IMR-90 (cell line): ENCODE measurements at regions not wholly inside any gene's neighbourhood (a gene's known extent, or its start where the extent isn't known, plus 50 kb on each side); places are given as distances from the start of the nearest gene placed in this dataset.

ENCODE experiments used
- ATAC-seq: fragments of 200-7000 bp; cut with Tn5 transposase; 2 replicates; pipeline ENCODE4 v1.9.1; 2020; ENCODE audit warnings: low read depth, mild to moderate bottlenecking, moderate library complexity
- BruUV-seq: library from RNA; stranded (reverse); fragments of 400-500 nt; replicated peaks from 2 replicates; lab custom pipeline; 2021; lab: Mats Ljungman, UMichigan
- CTCF ChIA-PET: fragments of 300-600 bp; formaldehyde crosslinking; extraction: SDS; loops from one replicate; lab custom pipeline; 2021; ENCODE audit warnings: antibody characterized with exemption; lab: Yijun Ruan, JAX
- POLR2A ChIA-PET: fragments of 300-600 bp; sonication (Branson Sonifier 250); formaldehyde crosslinking; loops from one replicate; lab custom pipeline; 2022; ENCODE audit warnings: antibody characterized with exemption; ENCODE audit not compliant: unreplicated experiment; lab: Charles Lee
- DNase-seq: peaks from one replicate; pipeline ENCODE4 v3.0.0; 2013
- H2AFZ ChIP-seq: replicated peaks from 2 replicates; pipeline ENCODE3; 2013; ENCODE audit warnings: low read length, mild to moderate bottlenecking; ENCODE audit not compliant: poor library complexity
- H2AK5ac ChIP-seq: 2 replicates; pipeline ENCODE4 v1.6.1; 2013; ENCODE audit warnings: low read depth, low read length, inconsistent platforms
- H2AK9ac ChIP-seq: replicated peaks from 2 replicates; pipeline ENCODE3; 2013; ENCODE audit warnings: mild to moderate bottlenecking, low read depth, low read length, moderate library complexity; ENCODE audit not compliant: poor library complexity
- H2BK120ac ChIP-seq: 2 replicates; pipeline ENCODE4 v1.6.1; 2013; ENCODE audit warnings: low read depth, low read length, inconsistent platforms
- H2BK15ac ChIP-seq: 3 replicates; pipeline ENCODE4 v1.6.1; 2013; ENCODE audit warnings: low read depth, low read length, inconsistent platforms
- H2BK20ac ChIP-seq: 2 replicates; pipeline ENCODE4 v1.6.1; 2013; ENCODE audit warnings: low read depth, mild to moderate bottlenecking, inconsistent platforms, low read length, moderate library complexity
- H2BK5ac ChIP-seq: 2 replicates; pipeline ENCODE4 v1.6.1; 2013; ENCODE audit warnings: mild to moderate bottlenecking, low read depth, low read length, inconsistent platforms; ENCODE audit not compliant: poor library complexity, severe bottlenecking
- H3K14ac ChIP-seq: replicated peaks from 2 replicates; pipeline ENCODE4 v1.6.1; 2013; ENCODE audit warnings: low read depth, low read length, inconsistent platforms
- H3K18ac ChIP-seq: 2 replicates; pipeline ENCODE4 v1.6.1; 2013; ENCODE audit warnings: low read depth, low read length, control low read depth
- H3K23ac ChIP-seq: 2 replicates; pipeline ENCODE4 v1.6.1; 2013; ENCODE audit warnings: low read depth, low read length, inconsistent platforms
- H3K27ac ChIP-seq: 2 replicates; pipeline ENCODE4 v1.5.1; 2013; ENCODE audit warnings: mild to moderate bottlenecking, control low read depth, low read length; ENCODE audit not compliant: insufficient read depth
- H3K27me3 ChIP-seq: 2 replicates; pipeline ENCODE4 v1.6.1; 2013; ENCODE audit warnings: low read length; ENCODE audit not compliant: control insufficient read depth, insufficient read depth
- H3K36me3 ChIP-seq: 2 replicates; pipeline ENCODE4 v1.6.1; 2013; ENCODE audit warnings: low read length, mixed read lengths; ENCODE audit not compliant: control insufficient read depth, insufficient read depth
- H3K4ac ChIP-seq: 2 replicates; pipeline ENCODE4 v1.6.1; 2013; ENCODE audit warnings: low read depth, low read length, inconsistent platforms
- H3K4me1 ChIP-seq: 2 replicates; pipeline ENCODE4 v1.6.1; 2013; ENCODE audit warnings: low read length, mixed read lengths; ENCODE audit not compliant: control insufficient read depth, insufficient read depth
- H3K4me2 ChIP-seq: 2 replicates; pipeline ENCODE4 v1.6.1; 2013; ENCODE audit warnings: low read depth, mild to moderate bottlenecking, control low read depth, low read length, moderate library complexity
- H3K4me3 ChIP-seq: 2 replicates; pipeline ENCODE4 v1.5.1; 2013; ENCODE audit warnings: low read depth, mild to moderate bottlenecking, control low read depth, low read length, moderate library complexity; ENCODE audit not compliant: insufficient read depth
- H3K56ac ChIP-seq: 2 replicates; pipeline ENCODE4 v1.6.1; 2013; ENCODE audit warnings: low read length, inconsistent platforms; ENCODE audit not compliant: insufficient read depth; ENCODE audit errors: extremely low read depth
- H3K79me1 ChIP-seq, 2 experiments: 2 replicates each; pipeline ENCODE4 v1.6.1; 2013; ENCODE audit warnings: low read length in 2 of 2, inconsistent platforms in 1 of 2, low read depth in 1 of 2
- H3K9ac ChIP-seq: 2 replicates; pipeline ENCODE4 v1.6.1; 2013; ENCODE audit warnings: low read depth, low read length, control low read depth
- H3K9me1 ChIP-seq: 2 replicates; pipeline ENCODE4 v1.6.1; 2013; ENCODE audit warnings: low read length, inconsistent platforms; ENCODE audit not compliant: insufficient read depth
- H3K9me3 ChIP-seq: 2 replicates; pipeline ENCODE4 v1.6.1; 2013; ENCODE audit warnings: low read length; ENCODE audit not compliant: control insufficient read depth, insufficient read depth
- H4K20me1 ChIP-seq: 2 replicates; pipeline ENCODE4 v1.6.1; 2013; ENCODE audit warnings: low read length, inconsistent platforms; ENCODE audit not compliant: insufficient read depth
- H4K5ac ChIP-seq: 2 replicates; pipeline ENCODE4 v1.6.1; 2013; ENCODE audit warnings: mild to moderate bottlenecking, low read depth, low read length, control low read depth
- H4K8ac ChIP-seq, 2 experiments: 2 replicates each; pipeline ENCODE4 v1.6.1; 2013; ENCODE audit warnings: low read depth in 2 of 2, low read length in 2 of 2, control low read depth in 1 of 2, inconsistent platforms in 1 of 2
- H4K91ac ChIP-seq: 2 replicates; pipeline ENCODE4 v1.6.1; 2013; ENCODE audit warnings: low read depth, low read length, inconsistent platforms; ENCODE audit not compliant: insufficient read depth
- ELK1 ChIP-seq: fragments of 150-350 bp; IDR thresholded peaks from 2 replicates; pipeline ENCODE4 v1.6.1; 2016; ENCODE audit warnings: low read depth, mild to moderate bottlenecking, low read length, moderate library complexity, borderline replicate concordance
- USF2 ChIP-seq: fragments of 150-350 bp; IDR thresholded peaks from 2 replicates; pipeline ENCODE4 v1.6.1; 2017; ENCODE audit warnings: mild to moderate bottlenecking, antibody characterized with exemption, low read length, low read depth
- WGBS, 2 experiments: methylation state at CpG; one replicate each; pipeline versions ENCODE4 v1.1.5 to v1.1.7; 2013; ENCODE audit warnings: missing lambda C conversion rate in 2 of 2; ENCODE audit not compliant: insufficient read length in 1 of 2; ENCODE audit errors: extremely low coverage in 2 of 2; 5-methylcytosine and 5-hydroxymethylcytosine counted together
- dilution Hi-C: fragments of 300-500 bp; cut with HindIII; formaldehyde crosslinking; loops from one replicate; pipeline ENCODE4 v1.14.3; 2018; ENCODE audit warnings: low sequenced_read_pairs; ENCODE audit not compliant: unreplicated experiment
- in situ Hi-C: fragments of 300-500 bp; cut with MboI; formaldehyde crosslinking; loops from 3 replicates; pipeline ENCODE4 v1.14.3; 2019; ENCODE audit warnings: low sequenced_read_pairs, inconsistent platforms, mixed read lengths
- intact Hi-C: fragments of 100-400 bp; cut with micrococcal nuclease; formaldehyde crosslinking; loops from 2 replicates; pipeline ENCODE4 v1.10.0; 2022

- Histone ChIP-seq H2AK9ac (no peak overlapping the region), H4K20me1 (no peaks in the 10 kb centered on the region), H3K4ac (no peak overlapping the region), H2BK120ac (no peak overlapping the region), H2BK20ac (no peak overlapping the region), H2AK5ac (no peak overlapping the region), H3K9ac (no peak overlapping the region), H3K27me3 (no peaks in the 10 kb centered on the region), H4K5ac (no peak overlapping the region), H3K23ac (no peak overlapping the region), H2AFZ (no peak overlapping the region), H3K9me3 (peaks cover 2% of the 10 kb centered on the region; the same call in 1 of the 2 replicates), H2BK15ac (no peak overlapping the region), H3K14ac (no peak overlapping the region), H3K18ac (no peak overlapping the region), H3K27ac (no peak overlapping the region), H3K79me1 (no peaks in the 10 kb centered on the region; a peak in 1 of 4 replicates), H4K91ac (no peak overlapping the region), H3K36me3 (no peaks in the 10 kb centered on the region), H3K4me3 (no peak overlapping the region), H4K8ac (no peak overlapping the region), H3K9me1 (no peaks in the 10 kb centered on the region), H3K4me1 (no peaks in the 10 kb centered on the region), H3K4me2 (no peak overlapping the region), H3K56ac (no peak overlapping the region), H2BK5ac (no peak overlapping the region)
- WGBS, 2 experiments = 100% methylated on average over 1 of the region's 5 CpGs; no CpG with 5 or more reads in 1 of the 2 experiments
- dilution Hi-C loops = no loop called here
- in situ Hi-C loops = no loop called here
- ATAC-seq (no peak), DNase-seq (no peak)
- no peak for TF ChIP-seq ELK1
- no peak for TF ChIP-seq USF2
- POLR2A ChIA-PET = no interaction called here
- intact Hi-C loops = no loop called here
- CTCF ChIA-PET = interaction anchor here (0.6 kb wide), 1 partner anchor 1151 kb away, joined by 3 read pairs; no protein-coding TSS in a partner anchor
- no TSS peak for BruUV-seq
These were observed 401.4 kb upstream of the NAALADL2 start for GRCh38 chr3:174457758-174458157.
